ENCODE measurements at regions not wholly inside any gene's neighbourhood (a gene's known extent, or its start where the extent isn't known, plus 50 kb on each side); places are given as distances from the start of the nearest gene placed in this dataset.

GRCh38 chr9:107731115-107731762, 241.7 kb upstream of the KLF4 start:
- TF ChIP-seq CTCF (IDR thresholded peaks at IDR 0.05; ENCODE audit: poor library complexity): no peak
- no peak for TF ChIP-seq EZH2phosphoT487 (IDR thresholded peaks at IDR 0.05; ENCODE audit: low read depth, severe bottlenecking, unreplicated experiment)
